ENCODE measurements at regions not wholly inside any gene's neighbourhood (a gene's known extent, or its start where the extent isn't known, plus 50 kb on each side); places are given as distances from the start of the nearest gene placed in this dataset.

DNA sequence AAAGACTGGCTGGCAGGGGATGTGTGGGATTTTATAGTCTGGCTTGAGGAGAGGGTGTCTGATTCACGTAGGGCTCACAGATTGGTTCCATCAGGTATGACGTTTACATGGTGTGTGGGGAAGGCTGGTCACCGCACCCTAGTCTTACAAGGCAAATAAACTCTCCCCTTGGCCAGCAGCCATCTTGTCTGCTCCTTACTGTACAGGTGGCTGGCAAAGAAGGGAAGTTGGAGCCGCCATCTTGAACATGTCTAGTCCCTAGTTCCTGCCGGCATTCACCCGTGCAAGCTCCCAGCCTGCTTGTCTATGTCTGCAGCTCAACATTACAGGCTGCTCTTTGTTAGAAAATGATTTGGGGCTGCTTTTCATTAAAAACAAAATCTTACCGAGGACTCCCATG is 97.6 kb downstream of the RAMP3 start:
- Mint-ChIP-seq H3K4me3 (no peak overlapping the region), H3K9me3 (no peaks in the 10 kb centered on the region), H3K27me3 (ENCODE audit: insufficient read depth, low read depth, poor library complexity) (peaks cover 3% of the 10 kb centered on the region), H3K36me3 (ENCODE audit: low read depth) (no peaks in the 10 kb centered on the region), H3K27ac (no peak overlapping the region), H3K4me1 (peaks cover 8% of the 10 kb centered on the region)
- no peaks in the 10 kb centered on the region for H4K20me1 ChIP-seq (replicated peaks; ENCODE audit: insufficient read depth)
- no peaks in the 10 kb centered on the region for H3K27me3 ChIP-seq (ENCODE audit: insufficient read depth)
- H2AFZ ChIP-seq: no peak overlapping the region; the same call in 1 of the 2 replicates
- no peak overlapping the region for H3K27ac ChIP-seq (ENCODE audit: low read depth)
- no peaks in the 10 kb centered on the region for H3K79me2 ChIP-seq (replicated peaks; ENCODE audit: insufficient read depth)
- H3K4me1 ChIP-seq (ENCODE audit: insufficient read depth): no peaks in the 10 kb centered on the region
- DNase-seq (ENCODE audit: low spot score) (no peak), ATAC-seq (no peak)
- no peak for TF ChIP-seq ZNF331 (CRISPR knock-in tag; IDR thresholded peaks at IDR 0.05; ENCODE audit: low read depth)
- H3K9me2 ChIP-seq (ENCODE audit: insufficient read depth): 0 out of 2 replicates have a peak, but pooled peaks cover 4% of the 10 kb centered on the region
- no peak overlapping the region for H3K4me2 ChIP-seq
- H3F3A ChIP-seq (replicated peaks; ENCODE audit: low read depth): no peaks in the 10 kb centered on the region
- H3K4me3 ChIP-seq: no peak overlapping the region
- H3K36me3 ChIP-seq (ENCODE audit: insufficient read depth): no peaks in the 10 kb centered on the region

DNA sequence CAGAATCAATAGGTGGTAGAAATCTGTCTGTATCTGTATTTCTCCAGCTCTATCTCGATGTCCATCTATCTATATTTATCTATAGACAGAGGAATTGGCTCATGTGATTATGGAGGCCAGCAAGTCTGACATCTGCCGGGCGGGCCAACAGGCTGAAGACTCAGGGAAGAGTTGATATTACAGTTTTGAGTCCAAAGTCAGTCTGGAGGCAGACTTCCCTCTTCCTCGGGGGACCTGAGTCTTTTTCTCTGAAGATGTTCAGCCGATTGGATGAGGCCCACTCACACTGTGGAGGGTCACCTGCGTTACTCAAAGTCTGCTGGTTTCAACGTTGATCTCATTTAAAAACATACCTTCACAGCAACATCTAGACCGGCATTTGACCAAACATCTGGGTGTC is 98.7 kb downstream of the RAMP3 start:
- Histone ChIP-seq H3K4me1 (ENCODE audit: insufficient read depth) (no peaks in the 10 kb centered on the region), H3K79me2 (replicated peaks; ENCODE audit: insufficient read depth) (no peaks in the 10 kb centered on the region), H3K4me2 (no peak overlapping the region), H3F3A (replicated peaks; ENCODE audit: low read depth) (no peaks in the 10 kb centered on the region), H3K27ac (ENCODE audit: low read depth) (no peak overlapping the region), H3K4me3 (no peak overlapping the region), H2AFZ (no peak overlapping the region), H4K20me1 (replicated peaks; ENCODE audit: insufficient read depth) (no peaks in the 10 kb centered on the region), H3K9me2 (ENCODE audit: insufficient read depth) (0 out of 2 replicates have a peak, but pooled peaks cover 4% of the 10 kb centered on the region), H3K27me3 (ENCODE audit: insufficient read depth) (no peaks in the 10 kb centered on the region), H3K36me3 (ENCODE audit: insufficient read depth) (no peaks in the 10 kb centered on the region)
- Mint-ChIP-seq H3K27ac (no peak overlapping the region), H3K36me3 (ENCODE audit: low read depth) (peaks cover under 1% of the 10 kb centered on the region; the same call in 1 of the 3 replicates), H3K27me3 (ENCODE audit: insufficient read depth, low read depth, poor library complexity) (peaks cover 5% of the 10 kb centered on the region), H3K4me1 (peaks cover 8% of the 10 kb centered on the region), H3K9me3 (peaks cover 2% of the 10 kb centered on the region; the same call in 1 of the 3 replicates), H3K4me3 (no peak overlapping the region)
- ATAC-seq (no peak), DNase-seq (ENCODE audit: low spot score) (no peak)
- no peak for TF ChIP-seq REST (IDR thresholded peaks at IDR 0.05; ENCODE audit: unreplicated experiment)
- no peak for TF ChIP-seq CTCF (conservative IDR thresholded peaks at IDR 0.05; ENCODE audit: low read depth in 2 of 2)
- TF ChIP-seq EZH2phosphoT487 (IDR thresholded peaks at IDR 0.05; ENCODE audit: unreplicated experiment): no peak
- no peak for TF ChIP-seq EZH2 (IDR thresholded peaks at IDR 0.05; ENCODE audit: low read depth, unreplicated experiment)
- no peak for TF ChIP-seq JUNB (IDR thresholded peaks at IDR 0.05; ENCODE audit: unreplicated experiment)
- TF ChIP-seq ZNF114 (CRISPR knock-in tag; IDR thresholded peaks at IDR 0.05): no peak
- TF ChIP-seq, protein P1, sequence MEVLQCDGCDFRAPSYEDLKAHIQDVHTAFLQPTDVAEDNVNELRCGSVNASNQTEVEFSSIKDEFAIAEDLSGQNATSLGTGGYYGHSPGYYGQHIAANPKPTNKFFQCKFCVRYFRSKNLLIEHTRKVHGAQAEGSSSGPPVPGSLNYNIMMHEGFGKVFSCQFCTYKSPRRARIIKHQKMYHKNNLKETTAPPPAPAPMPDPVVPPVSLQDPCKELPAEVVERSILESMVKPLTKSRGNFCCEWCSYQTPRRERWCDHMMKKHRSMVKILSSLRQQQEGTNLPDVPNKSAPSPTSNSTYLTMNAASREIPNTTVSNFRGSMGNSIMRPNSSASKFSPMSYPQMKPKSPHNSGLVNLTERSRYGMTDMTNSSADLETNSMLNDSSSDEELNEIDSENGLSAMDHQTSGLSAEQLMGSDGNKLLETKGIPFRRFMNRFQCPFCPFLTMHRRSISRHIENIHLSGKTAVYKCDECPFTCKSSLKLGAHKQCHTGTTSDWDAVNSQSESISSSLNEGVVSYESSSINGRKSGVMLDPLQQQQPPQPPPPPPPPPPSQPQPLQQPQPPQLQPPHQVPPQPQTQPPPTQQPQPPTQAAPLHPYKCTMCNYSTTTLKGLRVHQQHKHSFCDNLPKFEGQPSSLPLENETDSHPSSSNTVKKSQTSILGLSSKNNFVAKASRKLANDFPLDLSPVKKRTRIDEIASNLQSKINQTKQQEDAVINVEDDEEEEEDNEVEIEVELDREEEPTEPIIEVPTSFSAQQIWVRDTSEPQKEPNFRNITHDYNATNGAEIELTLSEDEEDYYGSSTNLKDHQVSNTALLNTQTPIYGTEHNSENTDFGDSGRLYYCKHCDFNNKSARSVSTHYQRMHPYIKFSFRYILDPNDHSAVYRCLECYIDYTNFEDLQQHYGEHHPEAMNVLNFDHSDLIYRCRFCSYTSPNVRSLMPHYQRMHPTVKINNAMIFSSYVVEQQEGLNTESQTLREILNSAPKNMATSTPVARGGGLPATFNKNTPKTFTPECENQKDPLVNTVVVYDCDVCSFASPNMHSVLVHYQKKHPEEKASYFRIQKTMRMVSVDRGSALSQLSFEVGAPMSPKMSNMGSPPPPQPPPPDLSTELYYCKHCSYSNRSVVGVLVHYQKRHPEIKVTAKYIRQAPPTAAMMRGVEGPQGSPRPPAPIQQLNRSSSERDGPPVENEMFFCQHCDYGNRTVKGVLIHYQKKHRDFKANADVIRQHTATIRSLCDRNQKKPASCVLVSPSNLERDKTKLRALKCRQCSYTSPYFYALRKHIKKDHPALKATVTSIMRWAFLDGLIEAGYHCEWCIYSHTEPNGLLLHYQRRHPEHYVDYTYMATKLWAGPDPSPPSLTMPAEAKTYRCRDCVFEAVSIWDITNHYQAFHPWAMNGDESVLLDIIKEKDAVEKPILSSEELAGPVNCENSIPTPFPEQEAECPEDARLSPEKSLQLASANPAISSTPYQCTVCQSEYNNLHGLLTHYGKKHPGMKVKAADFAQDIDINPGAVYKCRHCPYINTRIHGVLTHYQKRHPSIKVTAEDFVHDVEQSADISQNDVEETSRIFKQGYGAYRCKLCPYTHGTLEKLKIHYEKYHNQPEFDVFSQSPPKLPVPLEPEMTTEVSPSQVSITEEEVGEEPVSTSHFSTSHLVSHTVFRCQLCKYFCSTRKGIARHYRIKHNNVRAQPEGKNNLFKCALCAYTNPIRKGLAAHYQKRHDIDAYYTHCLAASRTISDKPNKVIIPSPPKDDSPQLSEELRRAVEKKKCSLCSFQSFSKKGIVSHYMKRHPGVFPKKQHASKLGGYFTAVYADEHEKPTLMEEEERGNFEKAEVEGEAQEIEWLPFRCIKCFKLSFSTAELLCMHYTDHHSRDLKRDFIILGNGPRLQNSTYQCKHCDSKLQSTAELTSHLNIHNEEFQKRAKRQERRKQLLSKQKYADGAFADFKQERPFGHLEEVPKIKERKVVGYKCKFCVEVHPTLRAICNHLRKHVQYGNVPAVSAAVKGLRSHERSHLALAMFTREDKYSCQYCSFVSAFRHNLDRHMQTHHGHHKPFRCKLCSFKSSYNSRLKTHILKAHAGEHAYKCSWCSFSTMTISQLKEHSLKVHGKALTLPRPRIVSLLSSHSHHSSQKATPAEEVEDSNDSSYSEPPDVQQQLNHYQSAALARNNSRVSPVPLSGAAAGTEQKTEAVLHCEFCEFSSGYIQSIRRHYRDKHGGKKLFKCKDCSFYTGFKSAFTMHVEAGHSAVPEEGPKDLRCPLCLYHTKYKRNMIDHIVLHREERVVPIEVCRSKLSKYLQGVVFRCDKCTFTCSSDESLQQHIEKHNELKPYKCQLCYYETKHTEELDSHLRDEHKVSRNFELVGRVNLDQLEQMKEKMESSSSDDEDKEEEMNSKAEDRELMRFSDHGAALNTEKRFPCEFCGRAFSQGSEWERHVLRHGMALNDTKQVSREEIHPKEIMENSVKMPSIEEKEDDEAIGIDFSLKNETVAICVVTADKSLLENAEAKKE (CRISPR knock-in tag; IDR thresholded peaks at IDR 0.05): no peak
- no peak for TF ChIP-seq ZNF331 (CRISPR knock-in tag; IDR thresholded peaks at IDR 0.05; ENCODE audit: low read depth)
- TF ChIP-seq NANOG (IDR thresholded peaks at IDR 0.05; ENCODE audit: borderline replicate concordance): no peak
- TF ChIP-seq POLR2AphosphoS5 (IDR thresholded peaks at IDR 0.05; ENCODE audit: low read depth): no peak
- no peak for TF ChIP-seq CREB1 (CRISPR knock-in tag; IDR thresholded peaks at IDR 0.05; ENCODE audit: low read depth)
- TF ChIP-seq STAT1 (IDR thresholded peaks at IDR 0.05; ENCODE audit: unreplicated experiment): no peak

Data from GM23338 (cell line).